ENCODE measurements at regions not wholly inside any gene's neighbourhood (a gene's known extent, or its start where the extent isn't known, plus 50 kb on each side); places are given as distances from the start of the nearest gene placed in this dataset.
"Not testable (repeated sequence)": the region's sequence is repeated elsewhere in the genome, so short reads cannot be mapped to it uniquely, and the experiment has no call there.

DNA sequence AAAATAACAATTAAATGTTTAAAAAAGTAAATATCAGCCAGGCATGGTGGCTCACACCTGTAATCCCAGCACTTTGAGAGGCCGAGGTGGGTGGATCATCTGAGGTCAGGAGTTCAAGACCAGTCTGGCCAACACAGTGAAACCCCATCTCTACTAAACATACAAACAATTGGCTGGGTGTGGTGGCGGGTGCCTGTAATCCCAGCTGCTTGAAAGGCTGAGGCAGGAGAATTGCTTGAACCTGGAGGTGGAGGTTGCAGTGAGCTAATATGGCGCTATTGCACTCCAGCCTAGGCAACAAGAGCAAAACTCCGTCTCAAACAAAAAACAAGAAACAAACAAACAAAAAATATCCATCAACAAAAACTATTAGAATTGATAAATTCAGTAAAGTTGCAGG, 77.5 kb downstream of the SNX5 start:
- TF ChIP-seq POLR2A, POLR2AphosphoS5 (IDR thresholded peaks at IDR 0.05): not testable (repeated sequence)
- TF ChIP-seq, protein P1, sequence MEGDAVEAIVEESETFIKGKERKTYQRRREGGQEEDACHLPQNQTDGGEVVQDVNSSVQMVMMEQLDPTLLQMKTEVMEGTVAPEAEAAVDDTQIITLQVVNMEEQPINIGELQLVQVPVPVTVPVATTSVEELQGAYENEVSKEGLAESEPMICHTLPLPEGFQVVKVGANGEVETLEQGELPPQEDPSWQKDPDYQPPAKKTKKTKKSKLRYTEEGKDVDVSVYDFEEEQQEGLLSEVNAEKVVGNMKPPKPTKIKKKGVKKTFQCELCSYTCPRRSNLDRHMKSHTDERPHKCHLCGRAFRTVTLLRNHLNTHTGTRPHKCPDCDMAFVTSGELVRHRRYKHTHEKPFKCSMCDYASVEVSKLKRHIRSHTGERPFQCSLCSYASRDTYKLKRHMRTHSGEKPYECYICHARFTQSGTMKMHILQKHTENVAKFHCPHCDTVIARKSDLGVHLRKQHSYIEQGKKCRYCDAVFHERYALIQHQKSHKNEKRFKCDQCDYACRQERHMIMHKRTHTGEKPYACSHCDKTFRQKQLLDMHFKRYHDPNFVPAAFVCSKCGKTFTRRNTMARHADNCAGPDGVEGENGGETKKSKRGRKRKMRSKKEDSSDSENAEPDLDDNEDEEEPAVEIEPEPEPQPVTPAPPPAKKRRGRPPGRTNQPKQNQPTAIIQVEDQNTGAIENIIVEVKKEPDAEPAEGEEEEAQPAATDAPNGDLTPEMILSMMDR (IDR thresholded peaks at IDR 0.05 in 8 of 11, conservative IDR thresholded peaks at IDR 0.05 in 3 of 11), result not testable (repeated sequence)
